ENCODE measurements at regions not wholly inside any gene's neighbourhood (a gene's known extent, or its start where the extent isn't known, plus 50 kb on each side); places are given as distances from the start of the nearest gene placed in this dataset.

DNA sequence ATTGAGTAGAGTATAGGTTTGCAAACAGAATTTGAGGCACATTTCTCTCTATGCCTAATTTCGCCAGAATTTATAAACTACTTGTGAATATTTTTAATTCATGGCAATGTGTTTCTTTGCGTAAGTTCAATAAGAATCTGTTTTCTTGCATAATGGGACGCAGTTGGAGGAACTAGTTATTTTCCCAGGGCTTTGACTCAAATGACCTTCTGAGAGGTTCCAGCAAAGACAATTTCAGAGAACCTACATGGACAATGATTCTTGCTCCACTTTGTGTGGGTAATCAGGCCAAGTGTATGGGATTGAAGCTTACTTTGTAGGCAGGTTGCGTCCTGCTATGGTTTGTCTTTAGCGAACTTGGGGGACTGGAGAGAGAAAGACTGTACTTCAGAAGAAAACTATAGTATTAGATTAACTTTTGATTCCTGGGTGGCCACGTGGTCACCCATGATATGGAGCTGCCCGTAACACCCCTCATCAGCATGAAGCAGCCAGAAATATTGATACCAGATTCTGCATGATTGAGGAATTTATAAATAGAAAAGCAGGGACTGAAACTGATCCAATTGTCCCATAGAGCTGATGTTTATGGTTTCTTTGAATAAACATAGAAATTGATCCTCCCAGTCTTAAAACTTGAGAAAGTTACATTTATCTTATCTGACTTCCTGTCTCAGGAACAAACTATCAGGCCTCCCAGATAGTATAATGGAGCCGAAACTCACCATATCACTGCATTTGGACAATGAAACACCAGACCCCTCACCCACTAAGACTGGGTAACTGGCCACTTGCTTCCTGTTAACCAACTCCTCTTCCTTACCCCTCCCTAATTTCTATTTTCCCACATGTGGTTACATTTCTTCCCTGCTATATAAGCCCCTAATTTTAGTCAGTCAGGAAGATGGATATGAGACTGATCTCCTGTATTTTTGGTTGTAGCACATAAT is 815.3 kb upstream of the HS6ST1 start:
- no peak for DNase-seq (ENCODE audit: low read depth, low spot score)

DNA sequence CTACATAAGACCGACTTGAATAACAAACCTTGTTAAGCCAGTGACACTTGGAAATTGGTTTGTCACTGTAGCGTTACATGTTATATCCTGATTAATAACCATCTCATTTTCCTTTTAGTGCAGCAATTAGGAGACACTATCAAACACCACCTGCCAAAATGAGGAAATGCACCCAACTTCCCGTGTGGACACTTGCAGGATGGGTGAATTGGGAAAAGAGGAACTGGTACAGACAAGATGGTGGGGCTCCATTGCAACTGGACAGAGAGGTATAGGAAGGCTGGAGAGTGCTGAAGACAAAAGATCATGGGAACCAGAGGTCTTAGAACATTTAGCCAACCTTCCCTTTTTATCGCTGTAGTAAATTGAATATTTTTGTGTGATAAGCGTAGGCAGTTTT is 816.3 kb upstream of the HS6ST1 start:
- Histone ChIP-seq H3K27ac (ENCODE audit: low read depth, low read length) (no peak overlapping the region), H3K4me3 (ENCODE audit: low read depth, low read length) (no peak overlapping the region), H3K9me3 (ENCODE audit: control insufficient read depth, insufficient read depth, low read length) (no peaks in the 10 kb centered on the region), H3K27me3 (ENCODE audit: control insufficient read depth, insufficient read depth, low read length) (no peaks in the 10 kb centered on the region)
- ChIA-PET CTCF (no interaction called here), POLR2A (no interaction called here)
- no peak for DNase-seq (ENCODE audit: low read depth, low spot score)
- TF ChIP-seq, protein P1, sequence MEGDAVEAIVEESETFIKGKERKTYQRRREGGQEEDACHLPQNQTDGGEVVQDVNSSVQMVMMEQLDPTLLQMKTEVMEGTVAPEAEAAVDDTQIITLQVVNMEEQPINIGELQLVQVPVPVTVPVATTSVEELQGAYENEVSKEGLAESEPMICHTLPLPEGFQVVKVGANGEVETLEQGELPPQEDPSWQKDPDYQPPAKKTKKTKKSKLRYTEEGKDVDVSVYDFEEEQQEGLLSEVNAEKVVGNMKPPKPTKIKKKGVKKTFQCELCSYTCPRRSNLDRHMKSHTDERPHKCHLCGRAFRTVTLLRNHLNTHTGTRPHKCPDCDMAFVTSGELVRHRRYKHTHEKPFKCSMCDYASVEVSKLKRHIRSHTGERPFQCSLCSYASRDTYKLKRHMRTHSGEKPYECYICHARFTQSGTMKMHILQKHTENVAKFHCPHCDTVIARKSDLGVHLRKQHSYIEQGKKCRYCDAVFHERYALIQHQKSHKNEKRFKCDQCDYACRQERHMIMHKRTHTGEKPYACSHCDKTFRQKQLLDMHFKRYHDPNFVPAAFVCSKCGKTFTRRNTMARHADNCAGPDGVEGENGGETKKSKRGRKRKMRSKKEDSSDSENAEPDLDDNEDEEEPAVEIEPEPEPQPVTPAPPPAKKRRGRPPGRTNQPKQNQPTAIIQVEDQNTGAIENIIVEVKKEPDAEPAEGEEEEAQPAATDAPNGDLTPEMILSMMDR (IDR thresholded peaks at IDR 0.05; ENCODE audit: low read depth, low read length) = no peak

More for the DNA sequence above, 815.3 kb upstream of the HS6ST1 start:
- no peaks in the 10 kb centered on the region for H3K27me3 ChIP-seq (ENCODE audit: control insufficient read depth, insufficient read depth, low read length)
- H3K9me3 ChIP-seq (ENCODE audit: control insufficient read depth, insufficient read depth, low read length) = no peaks in the 10 kb centered on the region
- POLR2A ChIA-PET = no interaction called here
- TF ChIP-seq, protein P1 (IDR thresholded peaks at IDR 0.05; ENCODE audit: low read depth, low read length) = no peak
- CTCF ChIA-PET = no interaction called here
- H3K27ac ChIP-seq (ENCODE audit: low read depth, low read length) = no peak overlapping the region
- no peak overlapping the region for H3K4me3 ChIP-seq (ENCODE audit: low read depth, low read length)

DNA sequence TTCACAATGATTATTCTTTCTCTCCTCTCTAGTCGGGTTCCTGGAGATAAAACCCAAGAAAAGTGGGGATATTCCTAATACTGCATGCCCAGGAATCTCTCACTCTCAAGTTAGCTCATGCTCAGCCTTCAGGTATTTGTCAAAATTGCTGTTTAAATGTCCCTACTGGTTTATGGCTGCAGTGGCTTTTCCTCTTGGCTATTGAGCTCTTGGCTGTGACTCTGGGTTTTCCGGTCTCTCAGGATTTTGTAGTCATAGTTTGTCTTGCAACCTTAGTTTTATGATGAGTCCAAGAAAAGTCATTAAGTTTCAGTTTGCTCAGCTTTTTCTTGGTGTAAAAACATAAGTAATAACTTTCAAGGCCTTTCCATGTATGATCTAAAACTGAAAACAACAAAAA is 820.7 kb upstream of the HS6ST1 start:
- no peak overlapping the region for H3K27ac ChIP-seq (ENCODE audit: low read depth, low read length)
- H3K4me3 ChIP-seq (ENCODE audit: low read depth, low read length) = no peak overlapping the region
- no peaks in the 10 kb centered on the region for H3K27me3 ChIP-seq (ENCODE audit: control insufficient read depth, insufficient read depth, low read length)
- TF ChIP-seq, protein P1 (IDR thresholded peaks at IDR 0.05; ENCODE audit: low read depth, low read length) = no peak
- POLR2A ChIA-PET = no interaction called here
- peaks cover 6% of the 10 kb centered on the region; the same call in 1 of the 2 replicates for H3K9me3 ChIP-seq (ENCODE audit: control insufficient read depth, insufficient read depth, low read length)
- CTCF ChIA-PET = no interaction called here
- no peak for DNase-seq (ENCODE audit: low read depth, low spot score)

DNA sequence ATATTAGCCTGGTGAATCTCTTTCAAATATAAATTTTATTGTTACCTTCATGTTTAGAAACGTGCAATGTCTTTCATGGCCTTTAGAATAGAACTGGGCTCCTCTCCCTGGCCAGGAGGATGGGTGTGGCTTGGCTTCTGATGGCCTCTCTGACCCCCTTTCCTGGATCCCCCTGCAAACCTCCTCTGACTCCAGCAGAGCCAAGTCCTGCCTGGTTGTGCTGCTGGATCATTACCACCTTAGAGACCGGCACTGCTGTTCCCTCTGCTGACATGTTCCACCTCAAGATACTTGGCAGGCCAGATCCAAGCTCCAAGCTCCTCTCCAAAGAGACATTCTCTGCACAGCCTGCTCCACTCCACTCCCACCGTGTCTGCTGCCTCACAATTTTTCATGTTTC is 823.8 kb upstream of the HS6ST1 start:
- H3K9me3 ChIP-seq (ENCODE audit: control insufficient read depth, insufficient read depth, low read length) = peaks cover 10% of the 10 kb centered on the region; the same call in 1 of the 2 replicates
- no peak overlapping the region for H3K4me3 ChIP-seq (ENCODE audit: low read depth, low read length)
- no peaks in the 10 kb centered on the region for H3K27me3 ChIP-seq (ENCODE audit: control insufficient read depth, insufficient read depth, low read length)
- CTCF ChIA-PET = no interaction called here
- POLR2A ChIA-PET = no interaction called here
- no peak overlapping the region for H3K27ac ChIP-seq (ENCODE audit: low read depth, low read length)
- DNase-seq (ENCODE audit: low read depth, low spot score) = no peak
- TF ChIP-seq, protein P1 (IDR thresholded peaks at IDR 0.05; ENCODE audit: low read depth, low read length) = no peak

DNA sequence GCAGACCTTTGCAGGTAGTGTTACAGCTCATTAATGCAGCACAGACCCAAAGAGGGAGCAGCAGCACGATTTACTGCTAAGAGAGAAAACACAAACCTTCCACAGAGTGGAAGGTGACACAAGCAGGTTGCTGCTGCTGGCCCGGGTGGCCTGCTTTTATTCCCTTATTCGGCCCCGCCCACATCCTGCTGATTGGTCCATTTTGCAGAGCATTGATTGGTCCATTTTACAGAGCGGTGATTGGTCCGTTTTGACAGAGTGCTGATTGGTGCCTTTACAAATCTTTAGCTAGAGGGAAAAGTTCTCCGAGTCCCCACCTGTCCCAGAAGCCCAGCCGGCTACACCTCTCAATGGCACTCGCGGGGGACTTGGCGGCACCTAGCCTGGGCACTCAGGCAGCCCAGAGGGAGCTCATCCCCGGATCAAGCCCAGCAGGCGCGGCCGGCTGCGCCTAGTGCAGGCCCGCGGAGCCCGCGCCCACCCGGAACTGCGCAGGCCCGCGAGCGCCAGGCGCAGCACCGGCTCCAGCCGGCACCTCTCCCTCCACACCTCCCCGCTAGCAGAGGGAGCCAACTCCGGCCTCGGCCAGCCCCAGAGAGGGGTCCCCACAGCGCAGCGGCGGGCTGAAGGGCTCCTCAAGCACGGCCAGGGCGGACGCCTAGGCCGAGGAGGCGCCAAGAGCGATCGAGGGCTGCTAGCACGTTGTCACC is 825.6 kb upstream of the HS6ST1 start:
- ChIA-PET CTCF (no interaction called here), POLR2A (no interaction called here)
- H3K4me3 ChIP-seq (ENCODE audit: low read depth, low read length) = no peak overlapping the region
- H3K27me3 ChIP-seq (ENCODE audit: control insufficient read depth, insufficient read depth, low read length) = no peaks in the 10 kb centered on the region
- TF ChIP-seq, protein P1 (IDR thresholded peaks at IDR 0.05; ENCODE audit: low read depth, low read length) = no peak
- no peak overlapping the region for H3K27ac ChIP-seq (ENCODE audit: low read depth, low read length)
- DNase-seq (ENCODE audit: low read depth, low spot score) = no peak
- peaks cover 10% of the 10 kb centered on the region; the same call in 1 of the 2 replicates for H3K9me3 ChIP-seq (ENCODE audit: control insufficient read depth, insufficient read depth, low read length)

All from AG04450 (cell line).